Trophoblast cell (in vitro differentiated cells and primary cell): ENCODE measurements at regions not wholly inside any gene's neighbourhood (a gene's known extent, or its start where the extent isn't known, plus 50 kb on each side); places are given as distances from the start of the nearest gene placed in this dataset.

ENCODE experiments used
- DNase-seq, 2 donors: peaks; one replicate each; pipeline ENCODE4 v3.0.0-alpha.2; 2016
- H2AFZ ChIP-seq: 2 replicates; pipeline ENCODE4 v1.6.1; 2013; ENCODE audit warnings: low read length, moderate library complexity, mild to moderate bottlenecking; ENCODE audit not compliant: insufficient read depth, poor library complexity
- H2AK5ac ChIP-seq: 2 replicates; pipeline ENCODE4 v1.6.1; 2013; ENCODE audit warnings: mild to moderate bottlenecking, low read length
- H2BK120ac ChIP-seq: 2 replicates; pipeline ENCODE4 v1.6.1; 2013; ENCODE audit warnings: low read length, mild to moderate bottlenecking, moderate library complexity; ENCODE audit not compliant: insufficient read depth, poor library complexity
- H2BK12ac ChIP-seq: 2 replicates; pipeline ENCODE4 v1.6.1; 2013; ENCODE audit warnings: mild to moderate bottlenecking, low read length, moderate library complexity
- H2BK5ac ChIP-seq: 2 replicates; pipeline ENCODE4 v1.6.1; 2013; ENCODE audit warnings: low read length, low read depth, moderate library complexity, mild to moderate bottlenecking; ENCODE audit not compliant: poor library complexity
- H3K14ac ChIP-seq: 2 replicates; pipeline ENCODE4 v1.6.1; 2013; ENCODE audit warnings: mild to moderate bottlenecking, low read length
- H3K18ac ChIP-seq: 2 replicates; pipeline ENCODE4 v1.6.1; 2013; ENCODE audit warnings: mild to moderate bottlenecking, low read length
- H3K23ac ChIP-seq: 2 replicates; pipeline ENCODE4 v1.6.1; 2013; ENCODE audit warnings: low read length
- H3K27ac ChIP-seq: 2 replicates; pipeline ENCODE4 v1.5.1; 2013; ENCODE audit warnings: low read depth, mild to moderate bottlenecking, inconsistent platforms, low read length, moderate library complexity
- H3K27me3 ChIP-seq: 2 replicates; pipeline ENCODE4 v1.6.1; 2013; ENCODE audit warnings: inconsistent platforms, mild to moderate bottlenecking, low read length, moderate library complexity; ENCODE audit not compliant: insufficient read depth
- H3K36me3 ChIP-seq, 2 experiments: 1 replicate in 1 of 2; 2 replicates in 1 of 2; pipeline ENCODE4 v1.6.1; 2013; ENCODE audit warnings: low read length in 2 of 2, mild to moderate bottlenecking in 2 of 2, moderate library complexity in 1 of 2; ENCODE audit not compliant: insufficient read depth in 2 of 2, control insufficient read depth in 1 of 2
- H3K4ac ChIP-seq: 2 replicates; pipeline ENCODE4 v1.6.1; 2013; ENCODE audit warnings: low read depth, mild to moderate bottlenecking, low read length, moderate library complexity
- H3K4me1 ChIP-seq, 2 experiments: 1 replicate in 1 of 2; 2 replicates in 1 of 2; pipeline ENCODE4 v1.6.1; 2013; ENCODE audit warnings: low read length in 2 of 2, mild to moderate bottlenecking in 2 of 2, moderate library complexity in 1 of 2; ENCODE audit not compliant: insufficient read depth in 2 of 2, control insufficient read depth in 1 of 2
- H3K4me2 ChIP-seq: 2 replicates; pipeline ENCODE4 v1.6.1; 2013; ENCODE audit warnings: inconsistent platforms, mild to moderate bottlenecking, low read length, moderate library complexity
- H3K4me3 ChIP-seq: 2 replicates; pipeline ENCODE4 v1.5.1; 2013; ENCODE audit warnings: mild to moderate bottlenecking, low read depth, low read length, inconsistent platforms
- H3K79me1 ChIP-seq: one replicate; pipeline ENCODE4 v1.6.1; 2013; ENCODE audit warnings: low read length
- H3K79me2 ChIP-seq: 2 replicates; pipeline ENCODE4 v1.6.1; 2013; ENCODE audit warnings: low read length, mild to moderate bottlenecking; ENCODE audit not compliant: control insufficient read depth, insufficient read depth, poor library complexity
- H3K9ac ChIP-seq: 2 replicates; pipeline ENCODE4 v1.6.1; 2013; ENCODE audit warnings: mild to moderate bottlenecking, low read length
- H3K9me3 ChIP-seq: 2 replicates; pipeline ENCODE4 v1.6.1; 2013; ENCODE audit warnings: low read depth, mild to moderate bottlenecking, control low read depth, inconsistent platforms, low read length; ENCODE audit not compliant: insufficient read depth
- H4K12ac ChIP-seq: 2 replicates; pipeline ENCODE4 v1.6.1; 2013; ENCODE audit warnings: low read depth, mild to moderate bottlenecking, low read length, moderate library complexity
- H4K8ac ChIP-seq: 2 replicates; pipeline ENCODE4 v1.6.1; 2013; ENCODE audit warnings: low read depth, mild to moderate bottlenecking, low read length, moderate library complexity
- H4K91ac ChIP-seq: one replicate; pipeline ENCODE4 v1.6.1; 2013; ENCODE audit warnings: low read depth, mild to moderate bottlenecking, low read length, moderate library complexity
- WGBS: extraction: QIAGEN DNeasy Blood & Tissue Kit; methylation state at CpG from one replicate; pipeline ENCODE4 v1.1.7; 2013; ENCODE audit warnings: missing lambda C conversion rate; ENCODE audit not compliant: insufficient read length, insufficient coverage; ENCODE audit errors: extremely low coverage; 5-methylcytosine and 5-hydroxymethylcytosine counted together

- Histone ChIP-seq H2AK5ac (no peak overlapping the region), H3K4me3 (no peak overlapping the region), H3K79me2 (no peaks in the 10 kb centered on the region), H2BK5ac (no peak overlapping the region), H3K23ac (no peak overlapping the region), H3K9me3 (no peaks in the 10 kb centered on the region), H3K18ac (no peak overlapping the region), H4K12ac (no peak overlapping the region), H3K79me1 (no peaks in the 10 kb centered on the region), H2BK12ac (no peak overlapping the region), H4K91ac (no peak overlapping the region), H2BK120ac (no peak overlapping the region), H3K4me1 (no peaks in the 10 kb centered on the region), H3K4ac (no peak overlapping the region), H2AFZ (no peak overlapping the region), H3K27me3 (no peaks in the 10 kb centered on the region), H3K36me3 (no peaks in the 10 kb centered on the region), H3K4me2 (no peak overlapping the region), H3K9ac (no peak overlapping the region), H4K8ac (no peak overlapping the region), H3K14ac (no peak overlapping the region), H3K27ac (no peak overlapping the region)
- 100% methylated on average over 1 of the region's 1 CpG for WGBS
- DNase-seq, result no peak
These were observed 135.6 kb downstream of the UNC5CL start for GRCh38 chr6:40903456-40903855.

GRCh38 chr6:40901322-40902055 lies 137.5 kb downstream of the UNC5CL start:
- Histone ChIP-seq H2AK5ac (no peak overlapping the region), H3K79me1 (no peaks in the 10 kb centered on the region), H2BK5ac (no peak overlapping the region), H2BK12ac (no peak overlapping the region), H3K4me1 (no peaks in the 10 kb centered on the region), H2AFZ (no peak overlapping the region), H3K4me2 (no peak overlapping the region), H3K9ac (no peak overlapping the region), H3K14ac (no peak overlapping the region), H4K12ac (no peak overlapping the region), H3K23ac (no peak overlapping the region), H4K8ac (no peak overlapping the region), H3K4me3 (no peak overlapping the region), H3K79me2 (no peaks in the 10 kb centered on the region), H3K36me3 (no peaks in the 10 kb centered on the region), H3K27ac (no peak overlapping the region), H2BK120ac (no peak overlapping the region), H3K18ac (no peak overlapping the region), H3K27me3 (no peaks in the 10 kb centered on the region), H3K4ac (no peak overlapping the region), H4K91ac (no peak overlapping the region), H3K9me3 (no peaks in the 10 kb centered on the region)
- DNase-seq, result no peak
- WGBS, result no CpG with 5 or more reads among the region's 1 CpG

GRCh38 chr6:40900791-40901190 lies 138.2 kb downstream of the UNC5CL start:
- no peak for DNase-seq
- H3K79me1 ChIP-seq, result no peaks in the 10 kb centered on the region
- no peak overlapping the region for H3K27ac ChIP-seq
- H3K9me3 ChIP-seq, result no peaks in the 10 kb centered on the region
- no peak overlapping the region for H4K12ac ChIP-seq
- no peaks in the 10 kb centered on the region for H3K79me2 ChIP-seq
- H3K4me3 ChIP-seq, result no peak overlapping the region
- H3K36me3 ChIP-seq, result no peaks in the 10 kb centered on the region
- no peak overlapping the region for H4K8ac ChIP-seq
- H3K27me3 ChIP-seq, result no peaks in the 10 kb centered on the region
- H2BK120ac ChIP-seq, result no peak overlapping the region
- H2BK5ac ChIP-seq, result no peak overlapping the region
- no peak overlapping the region for H3K9ac ChIP-seq
- H3K14ac ChIP-seq, result no peak overlapping the region
- no peak overlapping the region for H2AFZ ChIP-seq
- H2AK5ac ChIP-seq, result no peak overlapping the region
- no peak overlapping the region for H4K91ac ChIP-seq
- H3K4ac ChIP-seq, result no peak overlapping the region
- no peak overlapping the region for H2BK12ac ChIP-seq
- H3K4me2 ChIP-seq, result no peak overlapping the region
- no peaks in the 10 kb centered on the region for H3K4me1 ChIP-seq
- H3K23ac ChIP-seq, result no peak overlapping the region
- H3K18ac ChIP-seq, result no peak overlapping the region
- WGBS, result no CpG with 5 or more reads among the region's 5 CpGs

GRCh38 chr6:40899684-40900155 lies 139.3 kb downstream of the UNC5CL start:
- no peaks in the 10 kb centered on the region for H3K27me3 ChIP-seq
- no peaks in the 10 kb centered on the region for H3K9me3 ChIP-seq
- no peak overlapping the region for H3K23ac ChIP-seq
- no peak overlapping the region for H4K8ac ChIP-seq
- no peaks in the 10 kb centered on the region for H3K79me1 ChIP-seq
- H3K4ac ChIP-seq, result no peak overlapping the region
- H3K4me2 ChIP-seq, result no peak overlapping the region
- no peak overlapping the region for H3K9ac ChIP-seq
- H3K18ac ChIP-seq, result no peak overlapping the region
- no peak overlapping the region for H2BK12ac ChIP-seq
- no peak overlapping the region for H2BK120ac ChIP-seq
- no peak overlapping the region for H2AFZ ChIP-seq
- no peak overlapping the region for H2BK5ac ChIP-seq
- no peak overlapping the region for H4K12ac ChIP-seq
- no peaks in the 10 kb centered on the region for H3K79me2 ChIP-seq
- no peak overlapping the region for H3K14ac ChIP-seq
- WGBS, result no CpG with 5 or more reads among the region's 7 CpGs
- no peak for DNase-seq
- no peak overlapping the region for H3K4me3 ChIP-seq
- no peaks in the 10 kb centered on the region for H3K36me3 ChIP-seq
- no peak overlapping the region for H3K27ac ChIP-seq
- H4K91ac ChIP-seq, result no peak overlapping the region
- H2AK5ac ChIP-seq, result no peak overlapping the region
- no peaks in the 10 kb centered on the region for H3K4me1 ChIP-seq
